ENCODE measurements at regions not wholly inside any gene's neighbourhood (a gene's known extent, or its start where the extent isn't known, plus 50 kb on each side); places are given as distances from the start of the nearest gene placed in this dataset.
A peak's percentile ranks its signal among the peaks of the same experiment; 100 is the strongest.
"Not testable (repeated sequence)": the region's sequence is repeated elsewhere in the genome, so short reads cannot be mapped to it uniquely, and the experiment has no call there.

GRCh38 chr11:45384711-45385241, 98.6 kb upstream of the SYT13 start:
- no peak for DNase-seq (ENCODE audit: low spot score)

GRCh38 chr11:45384016-45384415, 97.9 kb upstream of the SYT13 start:
- no peak for DNase-seq (ENCODE audit: low spot score)

GRCh38 chr11:45383224-45383623, 97.1 kb upstream of the SYT13 start:
- DNase-seq (ENCODE audit: low spot score) = peak; percentile 19

- DNase-seq (ENCODE audit: low spot score) = no peak
Observed at GRCh38 chr11:45382133-45382878, 96.2 kb upstream of the SYT13 start.

- DNase-seq (ENCODE audit: low spot score) = no peak
Observed at GRCh38 chr11:45379162-45379863, 93.2 kb upstream of the SYT13 start.

GRCh38 chr11:45378516-45378915, 92.4 kb upstream of the SYT13 start:
- no peak for DNase-seq (ENCODE audit: low spot score)

- no peak for DNase-seq (ENCODE audit: low spot score)
Observed at GRCh38 chr11:45374653-45375059, 88.5 kb upstream of the SYT13 start.

- no peak for DNase-seq (ENCODE audit: low spot score)
Observed at GRCh38 chr11:45374130-45374529, 88.0 kb upstream of the SYT13 start.

- DNase-seq (ENCODE audit: low spot score) = no peak
Observed at GRCh38 chr11:45373506-45374035, 87.4 kb upstream of the SYT13 start.

- not testable (repeated sequence) for DNase-seq (ENCODE audit: low spot score)
Observed at GRCh38 chr11:45372414-45372813, 86.3 kb upstream of the SYT13 start.

GRCh38 chr11:45371251-45372115, 85.3 kb upstream of the SYT13 start:
- DNase-seq (ENCODE audit: low spot score) = peak; percentile 79

GRCh38 chr11:45369313-45369712, 83.2 kb upstream of the SYT13 start:
- DNase-seq (ENCODE audit: low spot score) = no peak

- DNase-seq (ENCODE audit: low spot score) = no peak
Observed at GRCh38 chr11:45368697-45369096, 82.6 kb upstream of the SYT13 start.

- DNase-seq (ENCODE audit: low spot score) = no peak
Observed at GRCh38 chr11:45366619-45367190, 80.6 kb upstream of the SYT13 start.

GRCh38 chr11:45365961-45366618, 79.9 kb upstream of the SYT13 start:
- DNase-seq (ENCODE audit: low spot score) = no peak

GRCh38 chr11:45362636-45363035, 76.5 kb upstream of the SYT13 start:
- no peak for DNase-seq (ENCODE audit: low spot score)

GRCh38 chr11:45361551-45361950, 75.4 kb upstream of the SYT13 start:
- DNase-seq (ENCODE audit: low spot score) = no peak

GRCh38 chr11:45355706-45356041, 69.5 kb upstream of the SYT13 start:
- DNase-seq (ENCODE audit: low spot score) = no peak

GRCh38 chr11:45354976-45355705, 69.0 kb upstream of the SYT13 start:
- DNase-seq (ENCODE audit: low spot score) = peak; percentile 31

- no peak for DNase-seq (ENCODE audit: low spot score)
Observed at GRCh38 chr11:45348729-45349128, 62.6 kb upstream of the SYT13 start.
